ENCODE measurements at regions not wholly inside any gene's neighbourhood (a gene's known extent, or its start where the extent isn't known, plus 50 kb on each side); places are given as distances from the start of the nearest gene placed in this dataset.
"Not testable (repeated sequence)": the region's sequence is repeated elsewhere in the genome, so short reads cannot be mapped to it uniquely, and the experiment has no call there.

- TF ChIP-seq CTCF (conservative IDR thresholded peaks at IDR 0.05); ZFX (IDR thresholded peaks at IDR 0.05): not testable (repeated sequence)
These were observed 1466.6 kb upstream of the GOT2 start for GRCh38 chr16:60200729-60201128.
